Panc1 (cell line): ENCODE measurements at regions not wholly inside any gene's neighbourhood (a gene's known extent, or its start where the extent isn't known, plus 50 kb on each side); places are given as distances from the start of the nearest gene placed in this dataset.

Experiments
- ATAC-seq: fragments of 200-7000 bp; cut with Tn5 transposase; 2 replicates; pipeline ENCODE4 v1.9.1; 2020; ENCODE audit warnings: mild to moderate bottlenecking, moderate library complexity
- BruUV-seq: library from RNA; stranded (reverse); fragments of 400-500 nt; replicated peaks from 2 replicates; lab custom pipeline; 2021; lab: Mats Ljungman, UMichigan
- CTCF ChIA-PET: fragments of 300-600 bp; sonication (Branson Sonifier 250); formaldehyde crosslinking; loops from one replicate; lab custom pipeline; 2022; ENCODE audit warnings: antibody characterized with exemption; lab: Charles Lee
- POLR2A ChIA-PET: fragments of 300-600 bp; sonication (Branson Sonifier 250); formaldehyde crosslinking; loops from one replicate; lab custom pipeline; 2022; ENCODE audit warnings: antibody characterized with exemption; lab: Charles Lee
- DNase-seq: peaks from one replicate; pipeline ENCODE4 v3.0.0-alpha.2; 2010; ENCODE audit warnings: low read depth, low spot score
- H3K27ac ChIP-seq: 2 replicates; pipeline ENCODE4 v1.5.1; 2011; ENCODE audit warnings: mild to moderate bottlenecking, low read length, inconsistent platforms
- H3K27me3 ChIP-seq: fragments of 200-500 bp; sonication (Bioruptor generic); 2 replicates; pipeline ENCODE4 v1.6.0; 2014; ENCODE audit warnings: low read length, inconsistent platforms; ENCODE audit not compliant: control insufficient read depth, insufficient read depth
- H3K36me3 ChIP-seq: fragments of 200-500 bp; sonication (Bioruptor generic); 2 replicates; pipeline ENCODE4 v1.5.1; 2014; ENCODE audit warnings: inconsistent platforms, mild to moderate bottlenecking, low read length, moderate library complexity; ENCODE audit not compliant: control insufficient read depth, insufficient read depth
- H3K4me1 ChIP-seq: 2 replicates; pipeline ENCODE4 v1.5.1; 2011; ENCODE audit warnings: inconsistent platforms, mild to moderate bottlenecking, low read length, moderate library complexity; ENCODE audit not compliant: control insufficient read depth, insufficient read depth
- H3K4me3 ChIP-seq, 2 experiments: 2 replicates each; pipeline ENCODE4 v1.5.1; 2011 to 2012; ENCODE audit warnings: low read depth in 2 of 2, low read length in 2 of 2, mild to moderate bottlenecking in 2 of 2, inconsistent platforms in 1 of 2, moderate library complexity in 1 of 2
- H3K9me3 ChIP-seq: fragments of 200-500 bp; sonication (Bioruptor generic); 2 replicates; pipeline ENCODE4 v1.5.1; 2014; ENCODE audit warnings: low read depth, mild to moderate bottlenecking, inconsistent platforms, low read length, moderate library complexity; ENCODE audit not compliant: control insufficient read depth, insufficient read depth
- CTCF ChIP-seq: fragments of 450-650 bp; IDR thresholded peaks from 2 replicates; pipeline ENCODE4 v1.5.1; 2017; ENCODE audit warnings: mild to moderate bottlenecking
- POLR2AphosphoS5 ChIP-seq: IDR thresholded peaks from 2 replicates; pipeline ENCODE4 v1.6.1; 2012; ENCODE audit warnings: mild to moderate bottlenecking, low read depth, low read length, moderate library complexity
- REST ChIP-seq, 2 experiments: IDR thresholded peaks; 2 replicates each; pipeline ENCODE4 v1.6.1; 2011 to 2012; ENCODE audit warnings: low read depth in 2 of 2, control low read depth in 1 of 2, low read length in 1 of 2, mild to moderate bottlenecking in 1 of 2, moderate library complexity in 1 of 2; ENCODE audit not compliant: insufficient read depth in 1 of 2
- SIN3A ChIP-seq: IDR thresholded peaks from 2 replicates; pipeline ENCODE4 v1.6.1; 2012; ENCODE audit warnings: low read depth, mild to moderate bottlenecking, low read length, moderate library complexity, borderline replicate concordance; ENCODE audit not compliant: insufficient read depth
- TCF7L2 ChIP-seq: IDR thresholded peaks from 2 replicates; pipeline ENCODE4 v1.6.1; 2011; ENCODE audit warnings: mild to moderate bottlenecking, low read depth, low read length, inconsistent platforms
- in situ Hi-C: cut with HindIII; loops from 2 replicates; pipeline ENCODE4 v1.10.0; 2016; ENCODE audit warnings: low sequenced_read_pairs, low pct_unique_long_range_greater_than_20kb
- intact Hi-C: fragments of 100-400 bp; cut with micrococcal nuclease; formaldehyde crosslinking; loops from one replicate; pipeline ENCODE4 v1.10.0; 2022; ENCODE audit not compliant: unreplicated experiment

- CTCF ChIA-PET, result no interaction called here
- H3K4me1 ChIP-seq, result no peaks in the 10 kb centered on the region
- in situ Hi-C loops (no loop called here), intact Hi-C loops (no loop called here)
- POLR2A ChIA-PET, result no interaction called here
- DNase-seq (no peak), ATAC-seq (no peak)
- H3K9me3 ChIP-seq, result no peaks in the 10 kb centered on the region
- no peak for TF ChIP-seq TCF7L2
- TF ChIP-seq SIN3A, result no peak
- no peak for TF ChIP-seq CTCF
- no peak for TF ChIP-seq POLR2AphosphoS5
- no peak for TF ChIP-seq REST (IDR thresholded peaks at IDR 0.05; ENCODE audit: insufficient read depth in 1 of 2, low read depth in 2 of 2, low read length in 1 of 2)
- no peak overlapping the region for H3K4me3 ChIP-seq
- no peaks in the 10 kb centered on the region for H3K36me3 ChIP-seq
- H3K27ac ChIP-seq, result no peak overlapping the region
- no peaks in the 10 kb centered on the region for H3K27me3 ChIP-seq
- no TSS peak for BruUV-seq
These were observed 194.0 kb downstream of the PDGFRA start for GRCh38 chr4:54423066-54423465.

GRCh38 chr4:54427826-54428225, 198.7 kb downstream of the PDGFRA start:
- BruUV-seq, result no TSS peak
- CTCF ChIA-PET, result no interaction called here

More at GRCh38 chr4:54427826-54428225, 198.7 kb downstream of the PDGFRA start:
- intact Hi-C loops, result no loop called here
- DNase-seq (no peak), ATAC-seq (no peak)
- H3K9me3 ChIP-seq, result no peaks in the 10 kb centered on the region
- H3K27ac ChIP-seq, result no peak overlapping the region
- H3K36me3 ChIP-seq, result no peaks in the 10 kb centered on the region
- H3K4me3 ChIP-seq, result no peak overlapping the region
- POLR2A ChIA-PET, result no interaction called here
- H3K27me3 ChIP-seq, result no peaks in the 10 kb centered on the region
- no peaks in the 10 kb centered on the region for H3K4me1 ChIP-seq
- in situ Hi-C loops, result no loop called here
- TF ChIP-seq POLR2AphosphoS5, result no peak
- TF ChIP-seq TCF7L2, result no peak
- no peak for TF ChIP-seq SIN3A
- no peak for TF ChIP-seq CTCF
- no peak for TF ChIP-seq REST (IDR thresholded peaks at IDR 0.05; ENCODE audit: insufficient read depth in 1 of 2, low read depth in 2 of 2, low read length in 1 of 2)
